Activated T-helper 17 cell treated with anti-CD3 and anti-CD28 coated beads, Interleukin-2, amount 50 U/mL, for 72 hours (primary cell): ENCODE measurements at regions not wholly inside any gene's neighbourhood (a gene's known extent, or its start where the extent isn't known, plus 50 kb on each side); places are given as distances from the start of the nearest gene placed in this dataset.

ENCODE experiments used
- ATAC-seq: fragments of 150-1000 bp; cut with Tn5 transposase; replicated peaks from 2 replicates; pipeline ENCODE4 v1.10.0; 2021; ENCODE audit warnings: mild to moderate bottlenecking, moderate library complexity
- H3K27ac Mint-ChIP-seq: one replicate; pipeline ENCODE4 v1.8.0; 2022; ENCODE audit warnings: mixed read lengths
- H3K27me3 Mint-ChIP-seq: one replicate; pipeline ENCODE4 v1.8.0; 2022; ENCODE audit warnings: mixed read lengths
- H3K36me3 Mint-ChIP-seq: one replicate; pipeline ENCODE4 v1.8.0; 2022; ENCODE audit warnings: low read depth, mild to moderate bottlenecking, mixed read lengths
- H3K4me1 Mint-ChIP-seq: one replicate; pipeline ENCODE4 v1.8.0; 2022; ENCODE audit warnings: mixed read lengths
- H3K4me3 Mint-ChIP-seq: one replicate; pipeline ENCODE4 v1.8.0; 2022; ENCODE audit warnings: mild to moderate bottlenecking, mixed read lengths
- H3K9me3 Mint-ChIP-seq: one replicate; pipeline ENCODE4 v1.8.0; 2022; ENCODE audit warnings: mixed read lengths

- no peak for ATAC-seq
- Mint-ChIP-seq H3K27ac (no peak overlapping the region), H3K27me3 (no peaks in the 10 kb centered on the region), H3K9me3 (no peaks in the 10 kb centered on the region), H3K4me1 (no peaks in the 10 kb centered on the region), H3K4me3 (no peak overlapping the region), H3K36me3 (no peaks in the 10 kb centered on the region)
Observed at GRCh38 chr21:35323947-35324346, 274.8 kb upstream of the RUNX1 start.

GRCh38 chr21:35321322-35322200 lies 272.5 kb upstream of the RUNX1 start:
- H3K36me3 Mint-ChIP-seq = no peaks in the 10 kb centered on the region
- H3K9me3 Mint-ChIP-seq = no peaks in the 10 kb centered on the region
- no peak overlapping the region for H3K4me3 Mint-ChIP-seq
- no peaks in the 10 kb centered on the region for H3K27me3 Mint-ChIP-seq
- ATAC-seq = no peak
- no peak overlapping the region for H3K27ac Mint-ChIP-seq
- H3K4me1 Mint-ChIP-seq = no peaks in the 10 kb centered on the region

GRCh38 chr21:35319684-35320283 lies 270.7 kb upstream of the RUNX1 start:
- H3K4me1 Mint-ChIP-seq = no peaks in the 10 kb centered on the region
- no peak for ATAC-seq
- no peaks in the 10 kb centered on the region for H3K36me3 Mint-ChIP-seq
- no peaks in the 10 kb centered on the region for H3K27me3 Mint-ChIP-seq
- no peak overlapping the region for H3K27ac Mint-ChIP-seq
- H3K9me3 Mint-ChIP-seq = no peaks in the 10 kb centered on the region
- H3K4me3 Mint-ChIP-seq = no peak overlapping the region

- H3K36me3 Mint-ChIP-seq = no peaks in the 10 kb centered on the region
- ATAC-seq = no peak
- H3K27me3 Mint-ChIP-seq = no peaks in the 10 kb centered on the region
- H3K9me3 Mint-ChIP-seq = no peaks in the 10 kb centered on the region
- H3K4me3 Mint-ChIP-seq = no peak overlapping the region
- H3K4me1 Mint-ChIP-seq = no peaks in the 10 kb centered on the region
- no peak overlapping the region for H3K27ac Mint-ChIP-seq
Observed at GRCh38 chr21:35316933-35317332, 267.8 kb upstream of the RUNX1 start.

- H3K4me3 Mint-ChIP-seq = no peak overlapping the region
- H3K27me3 Mint-ChIP-seq = no peaks in the 10 kb centered on the region
- no peak overlapping the region for H3K27ac Mint-ChIP-seq
- no peaks in the 10 kb centered on the region for H3K9me3 Mint-ChIP-seq
- H3K36me3 Mint-ChIP-seq = no peaks in the 10 kb centered on the region
- no peak for ATAC-seq
- no peaks in the 10 kb centered on the region for H3K4me1 Mint-ChIP-seq
Observed at GRCh38 chr21:35316456-35316855, 267.4 kb upstream of the RUNX1 start.

- no peaks in the 10 kb centered on the region for H3K36me3 Mint-ChIP-seq
- H3K9me3 Mint-ChIP-seq = no peaks in the 10 kb centered on the region
- ATAC-seq = no peak
- no peak overlapping the region for H3K27ac Mint-ChIP-seq
- no peaks in the 10 kb centered on the region for H3K27me3 Mint-ChIP-seq
- no peaks in the 10 kb centered on the region for H3K4me1 Mint-ChIP-seq
- H3K4me3 Mint-ChIP-seq = no peak overlapping the region
Observed at GRCh38 chr21:35314857-35315582, 265.9 kb upstream of the RUNX1 start.

GRCh38 chr21:35311985-35312384 lies 262.9 kb upstream of the RUNX1 start:
- H3K4me1 Mint-ChIP-seq = no peaks in the 10 kb centered on the region
- H3K9me3 Mint-ChIP-seq = no peaks in the 10 kb centered on the region
- H3K27me3 Mint-ChIP-seq = no peaks in the 10 kb centered on the region
- ATAC-seq = peak; percentile 72
- H3K36me3 Mint-ChIP-seq = no peaks in the 10 kb centered on the region
- H3K4me3 Mint-ChIP-seq = no peak overlapping the region
- H3K27ac Mint-ChIP-seq = no peak overlapping the region

- no peak overlapping the region for H3K4me3 Mint-ChIP-seq
- H3K27ac Mint-ChIP-seq = no peak overlapping the region
- H3K9me3 Mint-ChIP-seq = no peaks in the 10 kb centered on the region
- H3K27me3 Mint-ChIP-seq = peaks cover 3% of the 10 kb centered on the region
- H3K36me3 Mint-ChIP-seq = no peaks in the 10 kb centered on the region
- ATAC-seq = no peak
- H3K4me1 Mint-ChIP-seq = no peaks in the 10 kb centered on the region
Observed at GRCh38 chr21:35309316-35309715, 260.2 kb upstream of the RUNX1 start.

- peaks cover 7% of the 10 kb centered on the region for H3K27me3 Mint-ChIP-seq
- H3K4me1 Mint-ChIP-seq = peaks cover 4% of the 10 kb centered on the region
- H3K4me3 Mint-ChIP-seq = no peak overlapping the region
- ATAC-seq = peak; percentile 12
- H3K36me3 Mint-ChIP-seq = no peaks in the 10 kb centered on the region
- peak overlapping the region; percentile 41 for H3K27ac Mint-ChIP-seq
- peaks cover 3% of the 10 kb centered on the region for H3K9me3 Mint-ChIP-seq
Observed at GRCh38 chr21:35303085-35303484, 254.0 kb upstream of the RUNX1 start.

GRCh38 chr21:35298757-35299156 lies 249.7 kb upstream of the RUNX1 start:
- ATAC-seq = no peak
- Mint-ChIP-seq H3K9me3 (peaks cover 3% of the 10 kb centered on the region), H3K36me3 (no peaks in the 10 kb centered on the region), H3K27ac (no peak overlapping the region), H3K4me1 (peaks cover 9% of the 10 kb centered on the region), H3K4me3 (no peak overlapping the region), H3K27me3 (peaks cover 3% of the 10 kb centered on the region)

- H3K27ac Mint-ChIP-seq = no peak overlapping the region
- no peak for ATAC-seq
- H3K4me1 Mint-ChIP-seq = peaks cover 5% of the 10 kb centered on the region
- H3K36me3 Mint-ChIP-seq = no peaks in the 10 kb centered on the region
- no peak overlapping the region for H3K4me3 Mint-ChIP-seq
- H3K9me3 Mint-ChIP-seq = no peaks in the 10 kb centered on the region
- H3K27me3 Mint-ChIP-seq = no peaks in the 10 kb centered on the region
Observed at GRCh38 chr21:35297665-35298064, 248.6 kb upstream of the RUNX1 start.

GRCh38 chr21:35294231-35294898 lies 245.3 kb upstream of the RUNX1 start:
- Mint-ChIP-seq H3K4me1 (peaks cover 5% of the 10 kb centered on the region), H3K27me3 (no peaks in the 10 kb centered on the region), H3K4me3 (no peak overlapping the region), H3K36me3 (no peaks in the 10 kb centered on the region), H3K27ac (no peak overlapping the region), H3K9me3 (no peaks in the 10 kb centered on the region)
- no peak for ATAC-seq

GRCh38 chr21:35291973-35292627 lies 243.0 kb upstream of the RUNX1 start:
- no peaks in the 10 kb centered on the region for H3K4me1 Mint-ChIP-seq
- H3K9me3 Mint-ChIP-seq = no peaks in the 10 kb centered on the region

GRCh38 chr21:35291034-35291433 lies 241.9 kb upstream of the RUNX1 start:
- no peak overlapping the region for H3K27ac Mint-ChIP-seq
- no peak overlapping the region for H3K4me3 Mint-ChIP-seq
- H3K27me3 Mint-ChIP-seq = no peaks in the 10 kb centered on the region
- ATAC-seq = no peak
- peaks cover 5% of the 10 kb centered on the region for H3K9me3 Mint-ChIP-seq
- no peaks in the 10 kb centered on the region for H3K4me1 Mint-ChIP-seq
- H3K36me3 Mint-ChIP-seq = no peaks in the 10 kb centered on the region

More at GRCh38 chr21:35291973-35292627, 243.0 kb upstream of the RUNX1 start:
- ATAC-seq = no peak
- Mint-ChIP-seq H3K27me3 (no peaks in the 10 kb centered on the region), H3K4me3 (no peak overlapping the region), H3K27ac (no peak overlapping the region), H3K36me3 (no peaks in the 10 kb centered on the region)
